Ishikawa (cell line): ENCODE measurements at regions not wholly inside any gene's neighbourhood (a gene's known extent, or its start where the extent isn't known, plus 50 kb on each side); places are given as distances from the start of the nearest gene placed in this dataset.

ENCODE experiments used
- CEBPB ChIP-seq: IDR thresholded peaks from 2 replicates; pipeline ENCODE4 v1.6.1; 2012
- CREB1 ChIP-seq: IDR thresholded peaks from 2 replicates; pipeline ENCODE4 v1.6.1; 2012; ENCODE audit warnings: low read depth
- EP300 ChIP-seq: IDR thresholded peaks from 2 replicates; pipeline ENCODE4 v1.6.1; 2012; ENCODE audit warnings: borderline replicate concordance
- FOXM1 ChIP-seq: IDR thresholded peaks from 2 replicates; pipeline ENCODE4 v1.6.1; 2012; ENCODE audit warnings: low read depth, borderline replicate concordance
- MAX ChIP-seq: IDR thresholded peaks from 2 replicates; pipeline ENCODE4 v1.6.1; 2012
- RAD21 ChIP-seq: IDR thresholded peaks from 2 replicates; pipeline ENCODE4 v1.6.1; 2012; ENCODE audit warnings: low read depth
- REST ChIP-seq: IDR thresholded peaks from 2 replicates; pipeline ENCODE4 v1.6.1; 2012; ENCODE audit warnings: low read depth, mild to moderate bottlenecking
- TAF1 ChIP-seq: IDR thresholded peaks from 2 replicates; pipeline ENCODE4 v1.6.1; 2012; ENCODE audit warnings: low read depth, mild to moderate bottlenecking
- TEAD4 ChIP-seq: IDR thresholded peaks from 2 replicates; pipeline ENCODE4 v1.6.1; 2012

DNA sequence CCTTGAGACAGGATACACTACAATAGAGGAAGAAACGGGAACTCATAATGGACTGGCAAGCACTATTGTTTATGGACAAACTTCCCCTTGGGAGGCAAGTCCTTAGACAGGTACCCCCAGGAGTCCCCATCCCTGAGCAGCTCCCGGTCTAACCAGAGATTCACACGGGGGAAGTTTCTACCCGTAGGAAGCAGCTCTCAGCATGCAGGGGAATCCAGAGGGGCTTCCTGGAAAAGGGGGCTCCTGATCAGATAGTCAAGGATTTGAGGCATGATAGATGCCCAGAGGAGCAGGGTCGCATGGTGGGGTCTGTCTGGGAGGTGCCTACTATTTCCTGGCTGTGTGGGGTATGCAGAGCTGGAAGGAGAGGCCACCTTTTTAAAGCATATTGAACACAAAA, 282.4 kb upstream of the RTL1 start:
- TF ChIP-seq TAF1 (no peak), MAX (no peak), EP300 (no peak), REST (no peak), FOXM1 (no peak), CREB1 (no peak), CEBPB (no peak), RAD21 (no peak), TEAD4 (no peak)
